WTC11 (cell line): ENCODE measurements at regions not wholly inside any gene's neighbourhood (a gene's known extent, or its start where the extent isn't known, plus 50 kb on each side); places are given as distances from the start of the nearest gene placed in this dataset.

Experiments used
- ATAC-seq: fragments of 200-7000 bp; cut with Tn5 transposase; 2 replicates; pipeline ENCODE4 v1.10.0; 2021; ENCODE audit warnings: mild to moderate bottlenecking, moderate library complexity
- CTCF ChIA-PET: fragments of 300-600 bp; sonication (Branson Sonifier 250); formaldehyde crosslinking; loops from one replicate; lab custom pipeline; 2021; ENCODE audit warnings: antibody characterized with exemption; lab: Charles Lee
- POLR2A ChIA-PET: fragments of 350-600 bp; sonication (Branson Sonifier 250); formaldehyde crosslinking; loops from one replicate; lab custom pipeline; 2021; ENCODE audit warnings: antibody characterized with exemption; lab: Charles Lee
- DNase-seq: peaks from one replicate; pipeline ENCODE4 v3.0.0; 2021; ENCODE audit warnings: low spot score
- H3K27ac Mint-ChIP-seq: 2 replicates; pipeline ENCODE4 v1.8.0; 2021; ENCODE audit warnings: mixed read lengths
- H3K27me3 Mint-ChIP-seq: 2 replicates; pipeline ENCODE4 v1.8.0; 2021; ENCODE audit warnings: low read depth, mild to moderate bottlenecking, moderate library complexity, mixed read lengths
- H3K36me3 Mint-ChIP-seq: 2 replicates; pipeline ENCODE4 v1.8.0; 2021; ENCODE audit warnings: mixed read lengths
- H3K4me1 Mint-ChIP-seq: 2 replicates; pipeline ENCODE4 v1.8.0; 2022; ENCODE audit warnings: mixed read lengths
- H3K4me3 Mint-ChIP-seq: 2 replicates; pipeline ENCODE4 v1.8.0; 2021; ENCODE audit warnings: mild to moderate bottlenecking, moderate library complexity, mixed read lengths
- H3K9me3 Mint-ChIP-seq: 2 replicates; pipeline ENCODE4 v1.8.0; 2021; ENCODE audit warnings: mixed read lengths
- ELF4 ChIP-seq: sonication (generic); formaldehyde crosslinking; IDR thresholded peaks from 2 replicates; pipeline ENCODE4 v1.8.1; 2022; ENCODE audit warnings: low read depth, mild to moderate bottlenecking, moderate library complexity, missing genetic modification reagents
- EMX1 ChIP-seq: fragments of 250-450 bp; sonication (Bioruptor Pico); IDR thresholded peaks from 2 replicates; pipeline ENCODE4 v1.8.0; 2021; ENCODE audit warnings: mild to moderate bottlenecking
- ESRRA ChIP-seq: sonication (generic); formaldehyde crosslinking; IDR thresholded peaks from 2 replicates; pipeline ENCODE4 v1.8.1; 2022; ENCODE audit warnings: mild to moderate bottlenecking, missing genetic modification reagents, borderline replicate concordance
- NFE2L1 ChIP-seq: sonication (generic); formaldehyde crosslinking; IDR thresholded peaks from 2 replicates; pipeline ENCODE4 v1.8.1; 2023; ENCODE audit warnings: missing genetic modification reagents
- NFYB ChIP-seq: sonication (generic); formaldehyde crosslinking; conservative IDR thresholded peaks from 2 replicates; pipeline ENCODE4 v1.8.0; 2022; ENCODE audit warnings: low read depth, missing genetic modification reagents
- RELA ChIP-seq: sonication (generic); formaldehyde crosslinking; IDR thresholded peaks from 2 replicates; pipeline ENCODE4 v1.8.1; 2022; ENCODE audit warnings: missing genetic modification reagents, mild to moderate bottlenecking, borderline replicate concordance
- SMAD4 ChIP-seq: sonication (generic); formaldehyde crosslinking; IDR thresholded peaks from 2 replicates; pipeline ENCODE4 v1.8.0; 2022; ENCODE audit warnings: mild to moderate bottlenecking, missing genetic modification reagents
- SP1 ChIP-seq: sonication (generic); formaldehyde crosslinking; conservative IDR thresholded peaks from 2 replicates; pipeline ENCODE4 v1.8.1; 2022; ENCODE audit warnings: missing genetic modification reagents
- TEAD4 ChIP-seq: sonication (generic); formaldehyde crosslinking; IDR thresholded peaks from 2 replicates; pipeline ENCODE4 v1.8.0; 2022; ENCODE audit warnings: mild to moderate bottlenecking, missing genetic modification reagents
- ZNF121 ChIP-seq: sonication (generic); formaldehyde crosslinking; IDR thresholded peaks from 2 replicates; pipeline ENCODE4 v1.8.0; 2023; ENCODE audit warnings: missing genetic modification reagents
- ZNF263 ChIP-seq: sonication (generic); formaldehyde crosslinking; IDR thresholded peaks from 2 replicates; pipeline ENCODE4 v1.8.1; 2022; ENCODE audit warnings: low read depth, mild to moderate bottlenecking, moderate library complexity, missing genetic modification reagents
- TF ChIP-seq, protein P1 (sequence below): sonication (generic); formaldehyde crosslinking; IDR thresholded peaks from 2 replicates; pipeline ENCODE4 v1.8.1; 2023; ENCODE audit warnings: mild to moderate bottlenecking, missing genetic modification reagents
- TF ChIP-seq, protein P2 (sequence below): sonication (generic); formaldehyde crosslinking; IDR thresholded peaks from 2 replicates; pipeline ENCODE4 v1.8.1; 2022; ENCODE audit warnings: mild to moderate bottlenecking, moderate library complexity, missing genetic modification reagents
- TF ChIP-seq, protein P3 (sequence below): sonication (generic); formaldehyde crosslinking; conservative IDR thresholded peaks from 2 replicates; pipeline ENCODE4 v1.8.1; 2023; ENCODE audit warnings: mild to moderate bottlenecking, low read depth, missing genetic modification reagents, moderate library complexity
- TF ChIP-seq, protein P4 (sequence below): sonication (generic); formaldehyde crosslinking; IDR thresholded peaks from 2 replicates; pipeline ENCODE4 v1.8.1; 2023; ENCODE audit warnings: mild to moderate bottlenecking, missing genetic modification reagents, moderate library complexity
- TF ChIP-seq, protein P5 (sequence below): sonication (generic); formaldehyde crosslinking; IDR thresholded peaks from 2 replicates; pipeline ENCODE4 v1.8.0; 2023; ENCODE audit warnings: missing genetic modification reagents, mild to moderate bottlenecking, borderline replicate concordance

DNA sequence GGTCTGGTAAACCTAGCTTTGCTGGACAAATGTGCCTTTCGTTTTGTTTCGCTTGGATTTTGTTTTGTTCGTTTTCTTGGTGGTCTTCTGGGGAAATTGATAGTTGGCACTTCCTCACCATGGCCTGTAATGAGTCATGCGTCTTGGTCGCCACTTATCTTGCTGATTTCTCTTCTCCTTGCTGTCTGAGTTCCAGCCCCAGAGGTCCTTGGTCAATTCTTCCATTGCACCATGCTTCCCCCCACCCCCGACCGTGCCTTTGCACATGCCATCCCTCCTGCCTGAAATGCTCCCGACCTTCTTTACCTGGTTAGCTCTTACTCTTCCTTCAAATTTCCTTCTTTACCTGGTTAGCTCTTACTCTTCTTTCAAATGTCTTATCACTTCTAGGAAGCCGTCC, 168.7 kb upstream of the MSX2 start (continued):
- TF ChIP-seq, protein P1, sequence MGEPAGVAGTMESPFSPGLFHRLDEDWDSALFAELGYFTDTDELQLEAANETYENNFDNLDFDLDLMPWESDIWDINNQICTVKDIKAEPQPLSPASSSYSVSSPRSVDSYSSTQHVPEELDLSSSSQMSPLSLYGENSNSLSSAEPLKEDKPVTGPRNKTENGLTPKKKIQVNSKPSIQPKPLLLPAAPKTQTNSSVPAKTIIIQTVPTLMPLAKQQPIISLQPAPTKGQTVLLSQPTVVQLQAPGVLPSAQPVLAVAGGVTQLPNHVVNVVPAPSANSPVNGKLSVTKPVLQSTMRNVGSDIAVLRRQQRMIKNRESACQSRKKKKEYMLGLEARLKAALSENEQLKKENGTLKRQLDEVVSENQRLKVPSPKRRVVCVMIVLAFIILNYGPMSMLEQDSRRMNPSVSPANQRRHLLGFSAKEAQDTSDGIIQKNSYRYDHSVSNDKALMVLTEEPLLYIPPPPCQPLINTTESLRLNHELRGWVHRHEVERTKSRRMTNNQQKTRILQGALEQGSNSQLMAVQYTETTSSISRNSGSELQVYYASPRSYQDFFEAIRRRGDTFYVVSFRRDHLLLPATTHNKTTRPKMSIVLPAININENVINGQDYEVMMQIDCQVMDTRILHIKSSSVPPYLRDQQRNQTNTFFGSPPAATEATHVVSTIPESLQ (CRISPR knock-in tag), result no peak
- no peak for TF ChIP-seq ZNF263 (CRISPR knock-in tag)
- no peak for TF ChIP-seq ESRRA (CRISPR knock-in tag)
- no peak for TF ChIP-seq SMAD4
- TF ChIP-seq, protein P2, sequence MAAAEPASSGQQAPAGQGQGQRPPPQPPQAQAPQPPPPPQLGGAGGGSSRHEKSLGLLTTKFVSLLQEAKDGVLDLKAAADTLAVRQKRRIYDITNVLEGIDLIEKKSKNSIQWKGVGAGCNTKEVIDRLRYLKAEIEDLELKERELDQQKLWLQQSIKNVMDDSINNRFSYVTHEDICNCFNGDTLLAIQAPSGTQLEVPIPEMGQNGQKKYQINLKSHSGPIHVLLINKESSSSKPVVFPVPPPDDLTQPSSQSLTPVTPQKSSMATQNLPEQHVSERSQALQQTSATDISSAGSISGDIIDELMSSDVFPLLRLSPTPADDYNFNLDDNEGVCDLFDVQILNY, result no peak

DNA sequence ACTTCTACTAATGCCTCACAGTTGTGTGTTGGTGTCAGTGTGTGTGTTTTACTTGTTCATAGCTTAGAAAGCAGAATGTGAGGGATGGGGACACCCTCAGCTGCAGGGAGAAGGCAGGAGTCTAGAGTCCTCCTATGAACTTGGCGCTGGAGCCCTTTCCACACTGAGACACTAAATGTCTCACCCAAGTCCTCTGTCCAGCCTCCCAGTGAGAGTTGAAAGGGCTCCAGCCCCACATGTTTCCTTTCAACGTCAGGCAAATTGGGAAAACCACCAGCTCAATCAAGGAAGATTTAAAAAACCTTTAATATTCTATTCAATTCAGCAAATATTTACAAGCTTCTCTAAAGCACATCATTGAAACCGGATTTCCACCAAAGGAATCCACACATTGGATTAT, 167.6 kb upstream of the MSX2 start:
- H3K9me3 Mint-ChIP-seq, result peaks cover 9% of the 10 kb centered on the region
- no peak for DNase-seq
- ChIA-PET POLR2A (interaction anchor here (0.7 kb wide), 1 partner anchor 1070 kb away, joined by 4 read pairs; no protein-coding TSS in a partner anchor), CTCF (interaction anchor here (0.6 kb wide), 1 partner anchor 99 kb away, joined by 3 read pairs; no protein-coding TSS in a partner anchor)
- no peak for ATAC-seq
- H3K4me1 Mint-ChIP-seq, result no peaks in the 10 kb centered on the region
- peaks cover 3% of the 10 kb centered on the region; the same call in 1 of the 2 replicates for H3K36me3 Mint-ChIP-seq
- TF ChIP-seq RELA (no peak), ZNF121 (CRISPR knock-in tag) (no peak), NFE2L1 (CRISPR knock-in tag) (no peak), ESRRA (CRISPR knock-in tag) (no peak), EMX1 (no peak), ELF4 (CRISPR knock-in tag) (no peak), TEAD4 (CRISPR knock-in tag) (no peak), SP1 (no peak), NFYB (no peak)
- TF ChIP-seq, protein P3, sequence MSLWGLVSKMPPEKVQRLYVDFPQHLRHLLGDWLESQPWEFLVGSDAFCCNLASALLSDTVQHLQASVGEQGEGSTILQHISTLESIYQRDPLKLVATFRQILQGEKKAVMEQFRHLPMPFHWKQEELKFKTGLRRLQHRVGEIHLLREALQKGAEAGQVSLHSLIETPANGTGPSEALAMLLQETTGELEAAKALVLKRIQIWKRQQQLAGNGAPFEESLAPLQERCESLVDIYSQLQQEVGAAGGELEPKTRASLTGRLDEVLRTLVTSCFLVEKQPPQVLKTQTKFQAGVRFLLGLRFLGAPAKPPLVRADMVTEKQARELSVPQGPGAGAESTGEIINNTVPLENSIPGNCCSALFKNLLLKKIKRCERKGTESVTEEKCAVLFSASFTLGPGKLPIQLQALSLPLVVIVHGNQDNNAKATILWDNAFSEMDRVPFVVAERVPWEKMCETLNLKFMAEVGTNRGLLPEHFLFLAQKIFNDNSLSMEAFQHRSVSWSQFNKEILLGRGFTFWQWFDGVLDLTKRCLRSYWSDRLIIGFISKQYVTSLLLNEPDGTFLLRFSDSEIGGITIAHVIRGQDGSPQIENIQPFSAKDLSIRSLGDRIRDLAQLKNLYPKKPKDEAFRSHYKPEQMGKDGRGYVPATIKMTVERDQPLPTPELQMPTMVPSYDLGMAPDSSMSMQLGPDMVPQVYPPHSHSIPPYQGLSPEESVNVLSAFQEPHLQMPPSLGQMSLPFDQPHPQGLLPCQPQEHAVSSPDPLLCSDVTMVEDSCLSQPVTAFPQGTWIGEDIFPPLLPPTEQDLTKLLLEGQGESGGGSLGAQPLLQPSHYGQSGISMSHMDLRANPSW (CRISPR knock-in tag), result no peak
- TF ChIP-seq, protein P4, sequence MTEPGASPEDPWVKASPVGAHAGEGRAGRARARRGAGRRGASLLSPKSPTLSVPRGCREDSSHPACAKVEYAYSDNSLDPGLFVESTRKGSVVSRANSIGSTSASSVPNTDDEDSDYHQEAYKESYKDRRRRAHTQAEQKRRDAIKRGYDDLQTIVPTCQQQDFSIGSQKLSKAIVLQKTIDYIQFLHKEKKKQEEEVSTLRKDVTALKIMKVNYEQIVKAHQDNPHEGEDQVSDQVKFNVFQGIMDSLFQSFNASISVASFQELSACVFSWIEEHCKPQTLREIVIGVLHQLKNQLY (CRISPR knock-in tag), result no peak
- TF ChIP-seq, protein P5, sequence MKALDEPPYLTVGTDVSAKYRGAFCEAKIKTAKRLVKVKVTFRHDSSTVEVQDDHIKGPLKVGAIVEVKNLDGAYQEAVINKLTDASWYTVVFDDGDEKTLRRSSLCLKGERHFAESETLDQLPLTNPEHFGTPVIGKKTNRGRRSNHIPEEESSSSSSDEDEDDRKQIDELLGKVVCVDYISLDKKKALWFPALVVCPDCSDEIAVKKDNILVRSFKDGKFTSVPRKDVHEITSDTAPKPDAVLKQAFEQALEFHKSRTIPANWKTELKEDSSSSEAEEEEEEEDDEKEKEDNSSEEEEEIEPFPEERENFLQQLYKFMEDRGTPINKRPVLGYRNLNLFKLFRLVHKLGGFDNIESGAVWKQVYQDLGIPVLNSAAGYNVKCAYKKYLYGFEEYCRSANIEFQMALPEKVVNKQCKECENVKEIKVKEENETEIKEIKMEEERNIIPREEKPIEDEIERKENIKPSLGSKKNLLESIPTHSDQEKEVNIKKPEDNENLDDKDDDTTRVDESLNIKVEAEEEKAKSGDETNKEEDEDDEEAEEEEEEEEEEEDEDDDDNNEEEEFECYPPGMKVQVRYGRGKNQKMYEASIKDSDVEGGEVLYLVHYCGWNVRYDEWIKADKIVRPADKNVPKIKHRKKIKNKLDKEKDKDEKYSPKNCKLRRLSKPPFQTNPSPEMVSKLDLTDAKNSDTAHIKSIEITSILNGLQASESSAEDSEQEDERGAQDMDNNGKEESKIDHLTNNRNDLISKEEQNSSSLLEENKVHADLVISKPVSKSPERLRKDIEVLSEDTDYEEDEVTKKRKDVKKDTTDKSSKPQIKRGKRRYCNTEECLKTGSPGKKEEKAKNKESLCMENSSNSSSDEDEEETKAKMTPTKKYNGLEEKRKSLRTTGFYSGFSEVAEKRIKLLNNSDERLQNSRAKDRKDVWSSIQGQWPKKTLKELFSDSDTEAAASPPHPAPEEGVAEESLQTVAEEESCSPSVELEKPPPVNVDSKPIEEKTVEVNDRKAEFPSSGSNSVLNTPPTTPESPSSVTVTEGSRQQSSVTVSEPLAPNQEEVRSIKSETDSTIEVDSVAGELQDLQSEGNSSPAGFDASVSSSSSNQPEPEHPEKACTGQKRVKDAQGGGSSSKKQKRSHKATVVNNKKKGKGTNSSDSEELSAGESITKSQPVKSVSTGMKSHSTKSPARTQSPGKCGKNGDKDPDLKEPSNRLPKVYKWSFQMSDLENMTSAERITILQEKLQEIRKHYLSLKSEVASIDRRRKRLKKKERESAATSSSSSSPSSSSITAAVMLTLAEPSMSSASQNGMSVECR (CRISPR knock-in tag), result no peak
- H3K4me3 Mint-ChIP-seq, result no peak overlapping the region
- no peak overlapping the region for H3K27ac Mint-ChIP-seq
- H3K27me3 Mint-ChIP-seq, result peaks cover 4% of the 10 kb centered on the region
